Ascending aorta (tissue), 2 donors: ENCODE measurements at regions not wholly inside any gene's neighbourhood (a gene's known extent, or its start where the extent isn't known, plus 50 kb on each side); places are given as distances from the start of the nearest gene placed in this dataset.
"Not testable (repeated sequence)": the region's sequence is repeated elsewhere in the genome, so short reads cannot be mapped to it uniquely, and the experiment has no call there.

Experiments
- DNase-seq, 2 donors: peaks; one replicate each; pipeline ENCODE4 v3.0.0-alpha.2; 2019; ENCODE audit warnings: low spot score in 2 of 2
- H3K27ac ChIP-seq, 2 donors: fragments of 200-600 bp; sonication (generic); one replicate each; pipeline ENCODE4 v1.5.1; 2016 to 2017; ENCODE audit warnings: mild to moderate bottlenecking in 1 of 2
- H3K27me3 ChIP-seq: fragments of 200-600 bp; sonication (generic); one replicate; pipeline ENCODE4 v1.5.1; 2017
- H3K36me3 ChIP-seq, 2 donors: fragments of 200-600 bp; sonication (generic); one replicate each; pipeline ENCODE4 v1.5.1; 2016
- H3K4me1 ChIP-seq, 2 donors: fragments of 200-600 bp; sonication (generic); one replicate each; pipeline ENCODE4 v1.5.1; 2016 to 2017; ENCODE audit warnings: mild to moderate bottlenecking in 1 of 2
- H3K4me3 ChIP-seq, 2 donors: fragments of 200-600 bp; sonication (generic); one replicate each; pipeline ENCODE4 v1.5.1; 2016 to 2017; ENCODE audit warnings: mild to moderate bottlenecking in 1 of 2
- H3K9me3 ChIP-seq, 2 donors: fragments of 200-600 bp; sonication (generic); one replicate each; pipeline ENCODE4 v1.5.1; 2016
- CTCF ChIP-seq, 3 experiments: fragments of 200-600 bp in 2 of 3; fragments of 450-650 bp in 1 of 3; sonication (generic) in 2 of 3; IDR thresholded peaks; one replicate each; pipeline ENCODE4 v1.5.1; 2016 to 2019; ENCODE audit warnings: antibody characterized with exemption in 3 of 3, mild to moderate bottlenecking in 1 of 3, moderate library complexity in 1 of 3
- intact Hi-C: fragments of 100-400 bp; cut with DNase I; formaldehyde crosslinking; loops from one replicate; pipeline ENCODE4 v1.15.1; 2023

DNA sequence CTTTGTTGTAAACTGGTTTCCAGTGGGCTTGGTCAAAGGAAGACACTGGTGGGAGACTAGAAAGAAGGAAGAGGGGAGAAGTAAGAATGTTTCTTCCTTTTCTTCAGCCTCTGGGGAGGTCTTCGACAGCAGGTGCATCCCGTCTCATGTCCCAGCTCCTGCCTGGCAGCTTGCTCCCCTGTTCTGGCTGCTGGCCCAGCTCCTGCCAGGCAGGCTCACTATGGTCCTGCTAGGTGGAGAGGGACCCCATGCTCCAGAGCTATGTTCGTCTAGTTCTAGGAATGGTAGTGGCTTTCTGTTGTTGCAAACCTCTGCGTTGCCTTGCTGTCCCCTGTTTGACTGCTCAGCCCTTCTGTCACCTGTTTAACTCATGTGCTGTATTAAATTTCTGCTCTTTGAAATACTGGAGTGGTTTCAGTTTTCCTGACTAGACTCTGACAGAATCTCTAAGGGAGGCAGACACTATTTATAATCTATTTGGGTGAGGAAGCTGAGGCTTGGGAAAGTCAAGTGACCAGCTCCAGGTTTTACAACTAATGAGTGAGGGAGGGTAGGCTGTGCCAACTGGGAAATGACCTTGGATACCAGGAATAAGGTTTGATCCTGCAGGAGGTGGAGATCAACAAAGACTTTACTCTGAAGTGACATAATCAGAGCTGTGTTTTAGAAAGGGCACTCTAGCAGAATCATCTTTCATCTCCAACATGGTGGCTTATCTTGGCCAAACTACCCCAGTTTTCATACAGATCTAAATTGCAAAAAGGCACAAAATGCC is 94.7 kb upstream of the DDHD1 start:
- intact Hi-C loops: no loop called here
- H3K4me3 ChIP-seq: no peak overlapping the region
- H3K4me1 ChIP-seq: no peaks in the 10 kb centered on the region
- H3K27ac ChIP-seq: no peak overlapping the region
- H3K27me3 ChIP-seq: no peaks in the 10 kb centered on the region
- DNase-seq: no peak
- TF ChIP-seq CTCF (IDR thresholded peaks at IDR 0.05): no peak
- no peaks in the 10 kb centered on the region for H3K36me3 ChIP-seq
- H3K9me3 ChIP-seq: no peaks in the 10 kb centered on the region

- H3K36me3 ChIP-seq, H3K4me3 ChIP-seq, DNase-seq, H3K27me3 ChIP-seq, H3K4me1 ChIP-seq, H3K27ac ChIP-seq, intact Hi-C loops, H3K9me3 ChIP-seq: not testable (repeated sequence)
Observed at GRCh38 chr14:53242898-53243297, 89.8 kb upstream of the DDHD1 start.

GRCh38 chr14:53237488-53237887 is 84.4 kb upstream of the DDHD1 start:
- Histone ChIP-seq H3K27ac (peak overlapping the region in 1 of 2 donors; percentile 2), H3K27me3 (no peaks in the 10 kb centered on the region), H3K4me1 (no peaks in the 10 kb centered on the region), H3K36me3 (no peaks in the 10 kb centered on the region), H3K9me3 (no peaks in the 10 kb centered on the region), H3K4me3 (no peak overlapping the region)
- no peak for DNase-seq
- intact Hi-C loops: no loop called here
- no peak for TF ChIP-seq CTCF (IDR thresholded peaks at IDR 0.05)

DNA sequence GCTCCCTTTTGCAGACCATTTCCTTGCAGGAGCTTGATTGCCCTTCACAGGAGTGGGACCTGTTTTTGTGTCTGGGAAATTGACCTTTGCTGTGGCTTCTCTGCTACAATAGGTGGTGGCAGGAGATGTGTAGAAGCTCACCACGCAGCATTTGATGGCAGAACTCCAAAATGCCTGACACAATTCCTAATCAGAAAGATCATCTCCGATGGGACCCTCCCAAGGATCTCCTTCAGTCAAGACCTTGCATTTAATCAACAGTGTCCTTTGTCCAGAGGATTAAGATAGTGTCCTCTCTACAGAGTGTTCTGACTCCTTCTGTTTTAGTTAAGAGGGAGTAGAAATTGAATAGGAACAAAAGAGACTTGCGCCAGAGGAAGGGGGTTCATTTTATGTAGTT is 83.6 kb upstream of the DDHD1 start:
- Histone ChIP-seq H3K4me3 (no peak overlapping the region), H3K27ac (no peak overlapping the region), H3K36me3 (no peaks in the 10 kb centered on the region), H3K4me1 (no peaks in the 10 kb centered on the region), H3K9me3 (no peaks in the 10 kb centered on the region), H3K27me3 (no peaks in the 10 kb centered on the region)
- no peak for DNase-seq
- TF ChIP-seq CTCF (IDR thresholded peaks at IDR 0.05): no peak
- intact Hi-C loops: no loop called here

DNA sequence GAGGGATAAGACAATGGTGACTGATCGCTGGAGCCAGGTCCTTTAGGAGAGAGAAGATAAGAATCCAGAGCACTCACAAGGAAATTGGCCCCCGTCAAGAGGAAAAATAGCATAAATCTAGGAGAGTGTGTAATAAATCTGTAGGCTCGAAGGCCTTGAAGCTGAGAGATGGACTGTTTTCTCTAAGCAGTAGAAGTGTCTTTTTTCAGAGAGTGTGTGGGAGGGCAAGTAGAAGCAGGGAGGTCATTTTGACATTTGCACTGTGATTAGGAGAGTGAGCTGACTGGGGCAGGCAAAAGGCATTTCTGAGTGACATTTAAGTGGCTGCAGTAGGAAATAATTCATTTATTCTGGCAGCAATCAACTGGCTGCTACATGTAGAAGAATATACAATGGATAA is 78.0 kb upstream of the DDHD1 start:
- no peak for DNase-seq
- Histone ChIP-seq H3K4me1 (no peaks in the 10 kb centered on the region), H3K36me3 (no peaks in the 10 kb centered on the region), H3K9me3 (no peaks in the 10 kb centered on the region), H3K27ac (no peak overlapping the region), H3K27me3 (no peaks in the 10 kb centered on the region), H3K4me3 (no peak overlapping the region)
- TF ChIP-seq CTCF (IDR thresholded peaks at IDR 0.05): no peak
- intact Hi-C loops: no loop called here

DNA sequence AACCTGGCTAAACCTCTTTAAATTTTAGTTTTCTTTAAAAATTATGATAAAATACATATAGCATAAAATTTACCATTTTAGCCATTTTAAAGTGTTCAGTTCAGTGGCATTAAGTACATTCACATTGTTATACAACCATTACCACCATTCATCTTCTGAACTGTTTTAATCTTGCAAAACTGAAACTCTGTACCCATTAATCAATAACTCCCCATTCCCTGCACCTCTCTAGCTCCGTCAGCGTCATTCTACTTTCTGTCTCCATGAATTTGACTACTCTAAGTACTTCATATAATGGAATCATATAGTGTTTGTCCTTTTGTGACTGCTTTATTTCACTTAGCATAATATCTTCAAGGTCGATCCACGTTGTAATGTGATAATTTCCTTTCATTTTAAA is 75.8 kb upstream of the DDHD1 start:
- no peak overlapping the region for H3K4me3 ChIP-seq
- no peak for TF ChIP-seq CTCF (IDR thresholded peaks at IDR 0.05)

More for the DNA sequence above, 75.8 kb upstream of the DDHD1 start:
- Histone ChIP-seq H3K9me3 (peaks cover 0 to 8% of the 10 kb centered on the region in 2 donors), H3K27me3 (no peaks in the 10 kb centered on the region), H3K27ac (no peak overlapping the region), H3K36me3 (no peaks in the 10 kb centered on the region), H3K4me1 (no peaks in the 10 kb centered on the region)
- intact Hi-C loops: no loop called here
- no peak for DNase-seq
